ENCODE measurements at regions not wholly inside any gene's neighbourhood (a gene's known extent, or its start where the extent isn't known, plus 50 kb on each side); places are given as distances from the start of the nearest gene placed in this dataset.

DNA sequence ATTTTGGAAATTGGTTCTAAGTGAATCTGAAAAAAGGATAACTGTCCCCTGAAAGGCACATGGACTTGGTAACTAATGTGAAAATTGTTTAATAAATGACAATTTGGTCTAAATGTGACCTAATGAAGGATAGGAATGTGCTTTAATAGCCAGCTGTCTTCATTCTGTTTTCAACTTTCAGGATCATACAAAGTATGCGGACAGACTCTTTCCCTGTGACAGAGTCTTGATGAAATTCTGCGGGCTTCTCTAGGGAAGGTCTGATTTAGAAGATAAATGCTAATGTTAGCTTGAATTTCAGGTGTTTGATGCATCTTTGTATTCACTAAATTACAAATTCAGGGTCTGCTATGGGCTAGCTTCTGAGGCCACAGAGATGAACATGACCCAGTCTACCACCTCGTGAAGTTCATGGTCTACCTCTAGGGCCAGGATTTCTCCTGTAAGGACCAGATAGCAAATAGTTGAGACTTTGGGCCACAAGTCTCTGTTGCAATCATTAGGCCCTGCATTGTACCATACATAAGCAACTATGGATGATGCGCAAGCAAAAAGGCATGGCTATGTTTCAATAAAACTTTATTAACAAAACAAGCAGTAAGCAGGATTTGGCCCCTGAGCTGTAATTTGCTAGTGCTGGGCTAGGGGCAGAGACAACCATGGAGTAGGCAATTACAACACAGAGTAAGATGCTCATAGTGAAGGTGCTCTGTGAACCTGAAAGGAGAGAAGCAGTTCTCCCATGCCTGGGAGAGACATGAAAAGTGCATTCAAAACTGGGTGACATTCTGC is 368.6 kb downstream of the INHBA start:
- DNase-seq = no peak

DNA sequence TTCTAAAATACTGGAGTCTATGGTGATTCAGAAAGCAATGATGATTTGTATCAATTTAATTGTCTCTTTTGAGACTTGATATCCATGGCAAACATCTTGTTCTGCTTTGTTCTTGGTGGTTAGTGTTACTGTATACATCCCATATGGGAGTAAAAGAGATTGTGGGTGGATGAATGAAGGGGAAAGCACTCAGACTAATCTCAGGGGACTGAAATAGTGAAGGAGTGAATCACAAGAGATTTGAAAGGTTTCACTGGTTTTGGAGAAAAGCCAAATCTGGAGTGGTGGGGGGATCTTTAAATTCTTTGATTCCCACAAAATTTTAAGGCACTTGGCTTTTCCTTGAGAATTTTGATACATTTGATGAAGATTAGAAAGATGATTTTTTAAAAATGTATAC is 369.4 kb downstream of the INHBA start:
- no peak for DNase-seq

- no peak for DNase-seq
These were observed 371.7 kb downstream of the INHBA start for GRCh38 chr7:41331194-41331593.

GRCh38 chr7:41328544-41328943 is 374.3 kb downstream of the INHBA start:
- DNase-seq = no peak

DNA sequence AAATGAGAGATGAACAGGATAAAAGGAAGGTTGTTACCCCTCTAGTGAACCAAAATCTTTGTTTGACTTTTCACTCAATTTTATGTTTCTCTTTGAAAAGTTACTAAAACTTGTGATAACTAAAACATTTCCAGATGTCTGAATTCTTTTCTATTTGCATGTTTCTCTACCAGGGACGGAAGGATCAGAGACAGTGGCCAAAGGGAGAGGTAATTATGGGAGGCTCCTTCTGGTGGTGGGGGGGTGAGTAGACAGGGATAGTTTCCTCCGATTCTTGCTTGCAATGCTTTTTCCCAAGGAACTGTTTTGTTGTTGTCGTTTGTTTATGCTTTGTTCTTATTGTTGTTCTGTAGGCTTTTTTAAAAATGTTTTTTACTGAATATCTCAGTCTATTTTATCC is 374.8 kb downstream of the INHBA start:
- DNase-seq = no peak

GRCh38 chr7:41326616-41327015 is 376.3 kb downstream of the INHBA start:
- no peak for DNase-seq

- no peak for DNase-seq
These were observed 379.1 kb downstream of the INHBA start for GRCh38 chr7:41323806-41324205.

DNA sequence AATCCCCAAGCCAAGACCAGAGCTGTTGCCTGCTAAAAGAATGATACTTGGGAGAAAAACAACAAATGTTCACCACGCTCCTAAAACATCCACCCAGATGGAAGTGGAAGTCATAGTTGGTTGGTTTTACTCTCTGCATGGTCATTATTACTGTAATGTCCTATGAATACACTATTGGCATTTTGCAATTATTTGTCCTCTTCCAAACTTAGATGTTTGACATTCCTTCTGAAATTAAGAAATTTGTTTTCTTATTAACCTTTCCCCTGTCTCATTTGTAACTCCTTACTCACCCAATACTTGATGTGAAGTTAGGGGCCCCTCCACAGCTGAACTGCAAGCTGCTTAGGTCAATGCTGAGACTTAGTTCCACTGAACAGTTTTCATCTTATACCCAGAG is 383.3 kb downstream of the INHBA start:
- DNase-seq = no peak

DNA sequence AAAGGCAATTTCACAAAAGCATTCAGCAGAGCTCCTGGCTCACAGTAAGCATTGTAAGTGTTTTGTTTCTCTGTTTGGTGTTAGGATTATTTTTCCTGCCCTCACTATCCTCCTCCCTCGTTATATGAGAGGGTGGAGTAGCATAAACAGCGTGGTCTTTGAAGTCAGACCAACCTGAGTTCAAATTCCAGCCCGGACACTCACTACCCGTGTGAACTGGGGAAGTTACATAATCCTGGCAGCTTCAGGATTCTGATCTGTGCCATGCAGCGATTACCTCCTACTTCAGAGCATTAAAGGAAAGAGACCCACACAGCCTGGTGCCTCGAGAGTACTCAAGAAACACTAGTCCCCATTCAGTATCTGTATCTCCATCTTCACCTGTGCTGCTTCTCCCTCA is 386.5 kb downstream of the INHBA start:
- DNase-seq = no peak

- DNase-seq = no peak
These were observed 387.1 kb downstream of the INHBA start for GRCh38 chr7:41315764-41316163.

DNA sequence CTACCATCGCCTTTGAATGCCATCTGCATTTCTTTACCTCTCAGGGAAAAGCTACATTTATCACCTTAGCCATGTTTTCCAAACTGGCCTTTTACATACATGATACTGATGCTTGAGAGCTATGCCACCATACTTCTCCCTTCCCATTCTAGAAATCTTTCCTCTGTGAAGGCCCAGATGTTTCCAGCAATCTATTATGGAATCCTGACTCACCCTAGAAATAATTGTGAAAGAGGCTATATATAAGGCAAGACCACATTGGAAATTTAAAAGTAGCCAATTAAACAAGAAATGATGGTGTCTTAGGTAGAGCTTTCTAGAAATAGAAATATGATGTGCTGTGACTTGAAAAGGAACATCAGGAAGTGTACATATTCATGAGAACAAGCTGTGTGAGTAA is 389.7 kb downstream of the INHBA start:
- DNase-seq = no peak

DNA sequence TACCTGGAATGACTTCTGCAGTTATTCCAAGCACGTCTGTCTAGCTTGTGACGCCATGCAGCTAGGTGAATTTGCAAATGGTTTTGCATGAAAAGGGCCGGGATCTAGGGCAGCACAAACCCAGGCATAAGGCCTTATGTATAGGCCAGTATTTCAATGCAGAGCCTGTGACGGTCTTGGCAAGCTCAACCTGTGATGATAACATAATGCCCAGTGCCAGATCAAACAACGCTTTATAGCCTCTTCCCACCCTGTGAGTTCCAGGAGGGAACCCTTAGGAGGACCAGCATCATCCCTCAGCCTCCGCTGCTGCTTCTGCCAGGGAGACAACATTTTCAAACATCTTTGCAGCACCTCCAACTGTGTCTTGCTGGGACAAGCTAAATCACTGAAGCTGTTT is 390.7 kb downstream of the INHBA start:
- DNase-seq = no peak

- no peak for DNase-seq
These were observed 391.6 kb downstream of the INHBA start for GRCh38 chr7:41311301-41311700.

DNA sequence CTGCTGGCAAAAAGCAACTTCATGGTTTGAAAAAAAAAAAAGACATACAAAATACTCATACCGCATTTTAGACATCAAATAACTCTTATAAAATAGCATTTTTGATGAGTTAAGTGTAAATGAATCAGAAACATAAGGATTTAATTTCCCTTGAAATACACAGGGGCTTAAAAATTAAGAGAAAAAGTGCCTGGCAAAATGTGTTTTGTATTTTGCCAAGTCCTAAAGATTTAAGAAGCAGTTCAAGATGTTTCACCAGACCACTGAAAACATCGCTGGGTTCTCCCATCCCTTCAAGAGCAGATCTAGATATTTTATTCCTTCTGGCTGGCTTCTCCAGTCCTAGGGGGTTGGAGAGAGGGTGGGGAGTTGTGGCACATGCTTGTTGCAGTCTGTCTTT is 396.4 kb downstream of the INHBA start:
- DNase-seq = no peak

- DNase-seq = no peak
These were observed 397.9 kb downstream of the INHBA start for GRCh38 chr7:41305001-41305400.

DNA sequence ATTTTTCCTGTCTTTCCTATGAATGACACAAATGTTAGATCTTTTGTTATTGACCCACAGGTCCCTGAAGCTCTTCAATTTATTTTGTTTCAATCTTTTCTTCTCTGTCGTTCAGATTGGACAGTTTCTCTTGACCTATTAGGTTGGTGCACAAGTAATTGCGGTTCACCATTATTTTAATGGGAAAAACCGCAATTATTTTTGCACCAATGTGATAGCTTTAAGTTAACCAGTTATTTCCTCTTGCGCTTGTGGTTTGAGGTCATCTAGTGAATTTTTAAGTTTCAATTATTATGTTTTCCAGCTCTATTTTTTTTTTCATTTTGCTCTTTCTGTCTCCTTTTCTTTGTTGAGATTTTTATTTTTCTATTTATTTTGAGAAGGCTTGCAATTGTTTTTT is 399.2 kb downstream of the INHBA start:
- DNase-seq = no peak

DNA sequence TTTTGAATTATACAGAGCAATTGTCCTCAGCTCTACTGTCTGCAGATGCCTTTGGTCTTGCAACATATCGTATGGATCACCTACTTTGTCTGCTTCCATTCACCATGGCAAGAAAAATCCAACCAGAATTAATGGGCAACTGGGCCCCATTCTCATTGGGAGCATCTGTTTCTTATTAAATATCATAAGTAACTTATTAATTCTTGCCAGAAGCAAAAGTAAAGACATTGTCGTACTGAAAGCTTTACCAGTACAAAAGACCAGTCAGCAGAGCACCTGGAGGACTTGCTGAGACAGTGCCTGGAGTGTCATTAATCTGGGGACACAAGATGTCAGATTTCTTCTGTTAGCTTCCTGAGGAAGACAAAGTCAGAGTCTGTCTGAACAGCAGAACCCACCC is 404.5 kb downstream of the INHBA start:
- DNase-seq = no peak

DNA sequence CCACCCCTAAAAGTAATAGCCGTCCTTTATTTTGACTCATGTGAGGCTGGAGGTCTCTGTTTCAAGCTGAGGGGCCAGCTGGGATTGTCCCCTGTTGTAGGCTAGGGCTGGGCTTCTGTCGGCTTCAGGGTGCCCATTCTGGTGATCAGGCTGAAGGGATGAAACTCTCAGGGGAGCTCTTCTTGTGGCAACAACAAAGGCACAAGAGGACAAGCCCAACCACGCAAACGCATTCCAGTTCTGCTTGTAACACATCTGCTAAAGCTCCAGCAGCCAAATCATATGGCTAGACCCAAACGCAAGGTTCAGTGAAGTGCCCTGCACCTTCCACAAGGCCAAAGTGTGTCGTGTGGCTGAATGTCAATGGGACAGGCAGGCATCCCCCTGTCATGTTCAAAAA is 405.7 kb downstream of the INHBA start:
- no peak for DNase-seq

GRCh38 chr7:41295455-41295815 is 407.5 kb downstream of the INHBA start:
- no peak for DNase-seq

DNA sequence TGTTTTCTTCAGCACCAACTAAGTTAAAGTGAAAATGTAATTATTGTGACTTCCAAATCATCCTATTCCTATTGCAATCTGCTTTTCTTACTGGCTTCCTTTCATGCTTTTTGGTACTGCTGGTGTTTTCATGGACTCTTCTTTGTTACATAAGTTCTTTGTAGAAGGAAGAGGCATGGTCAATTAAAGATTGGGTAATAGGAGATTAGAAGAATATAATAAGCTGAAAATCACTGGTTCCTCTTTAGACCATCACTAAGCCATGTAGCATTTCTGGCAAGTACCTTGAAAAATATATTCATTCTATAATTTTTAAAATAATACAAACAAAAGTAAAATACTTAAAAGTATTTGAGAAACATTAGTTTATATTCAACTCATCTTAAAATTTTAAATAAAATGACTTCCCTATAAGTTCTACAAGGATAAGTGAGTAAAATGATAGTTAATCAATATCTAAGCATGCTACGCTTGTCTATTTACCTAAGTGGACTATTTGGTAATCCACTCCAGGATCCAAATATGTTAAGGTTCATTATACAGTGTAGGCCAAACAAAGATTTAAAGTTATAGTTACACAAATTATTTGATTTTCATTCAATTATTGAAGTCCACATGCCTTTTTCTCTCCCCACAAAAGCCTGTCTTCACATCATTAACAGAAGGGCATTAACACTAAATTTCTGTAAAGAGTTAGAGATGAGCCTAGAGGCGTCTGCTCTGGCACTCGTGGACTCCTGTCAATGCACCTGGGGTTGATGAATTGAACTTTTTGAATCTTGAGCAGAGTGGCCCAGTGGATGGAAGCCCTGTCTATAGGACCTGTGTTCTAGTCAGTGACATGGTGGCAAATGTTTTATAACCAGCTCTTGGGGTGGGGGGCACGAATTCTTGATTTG is 408.1 kb downstream of the INHBA start:
- DNase-seq = no peak

DNA sequence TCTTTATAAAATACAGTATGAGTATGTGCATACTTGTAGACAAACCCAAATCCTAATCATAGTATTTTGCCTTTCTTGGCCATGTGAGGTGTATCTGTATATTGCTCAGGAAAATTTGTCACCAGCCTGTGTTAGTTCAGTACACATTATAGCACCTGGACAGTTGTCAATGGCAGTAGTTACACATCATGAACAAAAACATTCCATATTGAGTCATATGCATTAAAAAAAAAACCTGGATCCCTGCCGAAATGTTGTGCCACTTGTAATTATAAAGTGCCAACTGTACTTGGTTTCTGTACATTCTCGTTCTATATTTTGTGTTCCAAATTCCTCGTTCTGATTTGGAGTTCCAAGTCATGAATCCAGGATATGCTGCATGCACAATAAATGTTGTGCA is 410.4 kb downstream of the INHBA start:
- no peak for DNase-seq

DNA sequence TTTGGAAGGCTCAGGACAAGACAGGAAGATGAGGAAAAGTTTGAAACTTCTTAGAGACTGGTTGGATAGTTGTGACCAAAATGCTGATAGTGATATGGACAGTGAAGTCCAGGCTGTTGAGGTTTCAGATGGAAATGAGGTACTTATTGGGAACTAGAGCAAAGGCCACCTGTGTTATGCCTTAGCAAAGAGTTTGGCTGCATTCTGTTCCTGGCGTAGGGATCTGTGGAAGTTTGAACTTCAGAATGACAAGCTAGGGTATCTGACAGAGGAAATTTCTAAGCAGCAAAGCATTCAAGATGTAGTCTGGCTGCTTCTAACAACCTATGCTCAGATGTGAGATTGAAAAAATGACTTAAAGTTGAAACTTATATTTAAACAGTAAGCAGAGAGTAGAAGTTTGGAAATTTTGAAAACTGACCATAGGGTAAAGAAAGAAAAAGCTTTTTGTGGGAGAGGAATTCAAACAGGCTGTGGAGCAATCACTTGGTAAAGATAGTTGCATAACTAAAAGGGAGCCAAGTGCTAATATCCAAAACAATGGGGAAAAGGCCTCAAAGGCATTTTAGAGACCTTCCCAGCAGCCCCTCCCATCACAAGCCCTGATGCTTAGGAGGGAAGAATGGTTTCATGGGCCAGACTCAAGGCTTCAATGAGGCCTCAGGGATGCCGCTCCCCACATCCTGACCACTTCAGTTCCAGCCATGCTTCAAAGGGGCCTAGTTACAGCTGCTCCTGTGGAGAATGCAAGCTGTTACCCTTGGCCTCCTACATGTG is 415.1 kb downstream of the INHBA start:
- no peak for DNase-seq

GRCh38 chr7:41280491-41280890 is 422.4 kb downstream of the INHBA start:
- no peak for DNase-seq

- DNase-seq = no peak
These were observed 425.3 kb downstream of the INHBA start for GRCh38 chr7:41277561-41277960.

All from hematopoietic multipotent progenitor cell treated with erythropoietin and hydrocortisone succinate and interleukin-3 and kit ligand, for 8 days (in vitro differentiated cells).